WERI-Rb-1 (cell line): ENCODE measurements at regions not wholly inside any gene's neighbourhood (a gene's known extent, or its start where the extent isn't known, plus 50 kb on each side); places are given as distances from the start of the nearest gene placed in this dataset.

ENCODE experiments used
- DNase-seq: peaks from one replicate; pipeline ENCODE4 v3.0.0-alpha.2; 2020
- H3K27ac ChIP-seq: fragments of 250-450 bp; sonication (Bioruptor Pico); 2 replicates; pipeline ENCODE4 v1.5.1; 2020; ENCODE audit warnings: mild to moderate bottlenecking, moderate library complexity
- H3K27me3 ChIP-seq: fragments of 250-450 bp; sonication (Bioruptor Pico); 2 replicates; pipeline ENCODE4 v1.5.1; 2021; ENCODE audit warnings: mild to moderate bottlenecking, low read depth, moderate library complexity; ENCODE audit not compliant: insufficient read depth, severe bottlenecking
- H3K36me3 ChIP-seq: fragments of 250-450 bp; sonication (Bioruptor Pico); 2 replicates; pipeline ENCODE4 v1.5.1; 2020; ENCODE audit warnings: mild to moderate bottlenecking, moderate library complexity
- H3K4me3 ChIP-seq: 2 replicates; pipeline ENCODE4 v1.5.1; 2011; ENCODE audit warnings: low read depth, mild to moderate bottlenecking, control low read depth, low read length
- H3K9me3 ChIP-seq: fragments of 250-450 bp; sonication (Bioruptor Pico); 2 replicates; pipeline ENCODE4 v1.5.1; 2021; ENCODE audit warnings: mild to moderate bottlenecking, moderate library complexity; ENCODE audit not compliant: severe bottlenecking
- TF ChIP-seq, protein P1 (sequence below): IDR thresholded peaks from 2 replicates; pipeline ENCODE4 v1.5.1; 2011; ENCODE audit warnings: low read depth, mild to moderate bottlenecking, control low read depth, inconsistent platforms, low read length

DNA sequence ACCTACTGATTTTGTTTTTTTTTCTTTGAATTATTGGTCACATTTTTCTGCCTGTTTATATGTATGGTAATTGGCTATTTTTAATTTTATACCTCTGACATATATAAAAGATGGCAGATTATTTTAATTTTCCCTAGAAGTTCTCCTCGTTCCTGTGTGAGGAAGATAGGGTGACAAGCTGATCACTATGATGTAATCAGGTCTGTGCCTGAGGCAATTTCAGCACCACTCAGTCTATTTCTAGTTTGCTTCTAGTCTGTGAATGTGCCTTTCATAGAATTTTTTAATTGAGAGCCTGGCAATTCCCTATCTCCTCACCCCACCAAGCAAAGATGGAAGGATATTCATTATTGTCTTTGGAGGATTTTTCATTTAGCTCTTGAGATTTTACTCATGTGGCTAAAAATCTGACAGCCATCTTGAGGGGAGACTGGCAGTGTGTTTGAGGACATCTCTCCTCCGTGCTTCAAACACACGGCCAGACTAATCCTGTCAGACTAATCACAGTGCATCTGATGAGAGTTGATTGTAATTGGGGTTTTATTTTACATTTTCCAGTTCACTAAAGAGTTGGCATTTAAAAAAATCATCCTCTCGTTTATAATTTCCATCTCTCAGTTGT, 500.3 kb downstream of the TRIML1 start:
- Histone ChIP-seq H3K27me3 (peaks cover 73% of the 10 kb centered on the region), H3K27ac (no peak overlapping the region), H3K36me3 (no peaks in the 10 kb centered on the region), H3K9me3 (no peaks in the 10 kb centered on the region), H3K4me3 (no peak overlapping the region)
- TF ChIP-seq, protein P1, sequence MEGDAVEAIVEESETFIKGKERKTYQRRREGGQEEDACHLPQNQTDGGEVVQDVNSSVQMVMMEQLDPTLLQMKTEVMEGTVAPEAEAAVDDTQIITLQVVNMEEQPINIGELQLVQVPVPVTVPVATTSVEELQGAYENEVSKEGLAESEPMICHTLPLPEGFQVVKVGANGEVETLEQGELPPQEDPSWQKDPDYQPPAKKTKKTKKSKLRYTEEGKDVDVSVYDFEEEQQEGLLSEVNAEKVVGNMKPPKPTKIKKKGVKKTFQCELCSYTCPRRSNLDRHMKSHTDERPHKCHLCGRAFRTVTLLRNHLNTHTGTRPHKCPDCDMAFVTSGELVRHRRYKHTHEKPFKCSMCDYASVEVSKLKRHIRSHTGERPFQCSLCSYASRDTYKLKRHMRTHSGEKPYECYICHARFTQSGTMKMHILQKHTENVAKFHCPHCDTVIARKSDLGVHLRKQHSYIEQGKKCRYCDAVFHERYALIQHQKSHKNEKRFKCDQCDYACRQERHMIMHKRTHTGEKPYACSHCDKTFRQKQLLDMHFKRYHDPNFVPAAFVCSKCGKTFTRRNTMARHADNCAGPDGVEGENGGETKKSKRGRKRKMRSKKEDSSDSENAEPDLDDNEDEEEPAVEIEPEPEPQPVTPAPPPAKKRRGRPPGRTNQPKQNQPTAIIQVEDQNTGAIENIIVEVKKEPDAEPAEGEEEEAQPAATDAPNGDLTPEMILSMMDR: no peak
- no peak for DNase-seq

DNA sequence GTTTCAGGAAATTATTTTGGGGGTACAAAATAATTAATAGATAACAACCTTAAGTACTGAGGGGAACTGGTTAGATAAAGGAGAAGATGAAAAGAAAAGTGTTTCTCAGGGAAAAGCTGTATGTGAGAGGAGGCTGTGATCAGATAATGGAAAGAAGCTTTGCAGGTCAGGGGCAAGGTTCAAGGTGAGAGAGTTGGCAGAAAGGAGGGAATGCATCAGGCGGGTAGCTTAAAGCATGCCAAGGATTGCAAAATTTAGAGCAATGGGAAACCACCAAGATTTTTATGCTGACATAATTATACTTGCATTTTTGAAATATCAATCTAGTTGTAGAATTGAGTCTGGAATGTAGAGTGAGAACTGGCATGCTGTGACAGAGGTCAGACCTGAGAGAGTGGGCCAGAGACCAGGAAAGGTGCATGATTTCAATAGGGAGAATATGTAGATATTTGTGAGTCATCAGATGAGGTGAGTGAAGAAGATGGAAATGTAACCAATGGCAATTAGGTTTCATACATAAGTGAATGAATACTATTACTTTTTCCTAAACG, 508.7 kb downstream of the TRIML1 start:
- TF ChIP-seq, protein P1: no peak
- no peaks in the 10 kb centered on the region for H3K9me3 ChIP-seq
- no peak for DNase-seq
- H3K4me3 ChIP-seq: no peak overlapping the region
- peaks cover 91% of the 10 kb centered on the region for H3K27me3 ChIP-seq
- no peak overlapping the region for H3K27ac ChIP-seq
- no peaks in the 10 kb centered on the region for H3K36me3 ChIP-seq

DNA sequence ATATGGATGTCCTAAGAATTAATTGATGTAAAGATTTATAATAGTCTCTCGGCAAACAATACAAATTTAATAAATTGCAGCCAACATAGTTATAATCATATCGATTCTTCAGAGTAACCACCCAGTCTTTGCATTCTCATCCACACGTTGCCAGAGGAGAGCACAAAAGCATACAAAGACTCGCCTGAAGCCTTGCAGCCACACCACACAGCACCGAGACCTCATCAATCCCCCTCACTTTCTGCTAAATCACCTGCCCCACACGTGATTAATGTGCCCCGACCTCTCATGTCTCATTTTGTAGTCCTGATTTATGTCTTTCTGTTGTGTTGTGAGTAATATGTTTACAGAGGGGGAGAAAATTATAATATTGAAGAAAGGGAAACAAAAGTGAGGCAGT, 510.4 kb downstream of the TRIML1 start:
- H3K9me3 ChIP-seq: no peaks in the 10 kb centered on the region
- TF ChIP-seq, protein P1: no peak
- no peak overlapping the region for H3K4me3 ChIP-seq
- H3K27me3 ChIP-seq: peaks cover 91% of the 10 kb centered on the region
- H3K36me3 ChIP-seq: no peaks in the 10 kb centered on the region
- DNase-seq: no peak
- H3K27ac ChIP-seq: no peak overlapping the region

DNA sequence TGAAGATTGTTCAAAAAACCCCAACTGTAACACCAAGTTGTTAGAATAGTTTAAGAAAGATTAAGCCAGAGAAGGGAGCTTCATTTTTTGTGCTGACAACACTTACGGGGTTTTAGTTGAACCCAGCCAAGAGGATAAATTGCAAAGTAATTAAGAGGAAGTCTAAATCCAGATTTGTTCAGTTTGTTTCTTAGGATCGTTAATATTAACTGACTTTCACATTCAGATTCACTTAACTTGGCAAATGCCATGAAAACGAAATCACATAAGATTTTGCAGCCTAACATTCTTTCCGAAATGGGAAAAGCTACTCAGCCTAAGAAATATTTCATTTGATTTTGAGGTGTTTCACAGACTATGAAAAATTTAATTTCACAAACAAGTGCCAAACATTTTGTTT, 511.3 kb downstream of the TRIML1 start:
- DNase-seq: no peak
- H3K27ac ChIP-seq: no peak overlapping the region
- no peak overlapping the region for H3K4me3 ChIP-seq
- no peaks in the 10 kb centered on the region for H3K36me3 ChIP-seq
- TF ChIP-seq, protein P1: no peak
- H3K9me3 ChIP-seq: no peaks in the 10 kb centered on the region
- peaks cover 85% of the 10 kb centered on the region for H3K27me3 ChIP-seq

DNA sequence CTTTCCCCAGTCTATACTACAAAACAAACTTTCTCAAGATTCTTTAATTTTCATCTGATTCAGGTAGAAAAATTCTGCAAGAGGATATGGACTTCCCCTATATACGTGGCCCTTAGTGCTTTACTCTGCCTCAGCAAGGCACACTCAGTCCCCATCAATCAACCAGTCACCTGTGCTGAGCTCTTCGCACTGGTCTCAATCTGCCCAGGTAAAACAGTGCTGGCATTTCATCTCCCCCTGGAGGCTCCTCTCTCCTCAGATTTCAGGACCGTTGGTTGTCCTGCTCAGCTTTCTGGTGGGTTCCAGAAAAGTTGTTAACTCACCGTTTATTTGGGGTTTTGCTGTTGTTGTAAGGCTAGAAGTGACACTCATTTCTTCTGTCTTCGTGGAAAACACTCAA, 518.1 kb downstream of the TRIML1 start:
- no peak for DNase-seq
- H3K9me3 ChIP-seq: peaks cover 7% of the 10 kb centered on the region
- no peak overlapping the region for H3K4me3 ChIP-seq
- no peak overlapping the region for H3K27ac ChIP-seq
- no peaks in the 10 kb centered on the region for H3K36me3 ChIP-seq
- peaks cover 75% of the 10 kb centered on the region for H3K27me3 ChIP-seq
- TF ChIP-seq, protein P1: no peak
